ENCODE measurements at regions not wholly inside any gene's neighbourhood (a gene's known extent, or its start where the extent isn't known, plus 50 kb on each side); places are given as distances from the start of the nearest gene placed in this dataset.

DNA sequence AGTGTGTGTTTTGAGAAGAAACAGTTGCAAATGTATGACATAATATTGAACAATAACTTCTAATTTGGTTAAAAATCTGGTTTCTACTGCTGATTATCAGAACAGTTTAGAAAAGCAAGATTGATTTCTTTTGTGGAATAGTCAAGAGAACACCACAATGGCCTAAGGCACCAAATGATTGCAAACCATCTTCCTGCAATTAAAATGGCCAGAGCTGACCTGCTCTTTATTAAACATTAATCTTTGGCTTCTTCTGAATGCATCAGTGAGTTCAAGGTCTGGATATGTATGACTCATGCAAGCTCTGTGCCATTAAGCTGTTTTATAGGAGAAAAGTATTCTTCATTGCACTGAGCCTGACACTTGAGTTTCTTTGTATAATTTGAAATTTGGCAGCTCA, 107.8 kb upstream of the PDHA2 start:
- Histone ChIP-seq H3K9ac (ENCODE audit: low read length) (no peak overlapping the region), H3K27me3 (ENCODE audit: control insufficient read depth, insufficient read depth, low read length) (no peaks in the 10 kb centered on the region), H3K27ac (ENCODE audit: low read length) (no peak overlapping the region), H3K4me1 (ENCODE audit: control insufficient read depth, low read depth, low read length) (peaks cover 8% of the 10 kb centered on the region), H3K9me3 (ENCODE audit: control insufficient read depth, low read depth, low read length) (no peaks in the 10 kb centered on the region), H3K36me3 (ENCODE audit: control insufficient read depth, low read depth, low read length) (no peaks in the 10 kb centered on the region), H3K4me3 (ENCODE audit: low read length) (no peak overlapping the region)

DNA sequence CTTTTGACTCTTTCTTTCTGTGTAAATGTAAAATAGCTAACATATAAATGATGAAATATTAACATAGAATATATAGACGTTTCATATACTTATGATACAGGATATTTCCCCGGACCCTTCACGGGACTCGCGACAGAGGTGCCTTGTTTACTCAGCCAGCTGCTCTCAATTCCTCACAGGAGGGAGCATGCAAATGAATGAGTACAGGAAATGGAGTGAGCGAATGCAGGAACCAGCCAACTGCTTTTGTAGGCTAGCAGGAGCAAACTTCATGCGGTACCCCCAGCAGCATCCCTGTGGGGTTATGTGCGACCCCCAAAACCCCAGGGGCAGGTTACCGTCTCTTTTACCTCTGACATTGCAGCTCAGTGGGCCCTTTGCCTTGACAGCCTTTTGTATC, 110.3 kb upstream of the PDHA2 start:
- H3K36me3 ChIP-seq (ENCODE audit: control insufficient read depth, low read depth, low read length) = no peaks in the 10 kb centered on the region
- no peak overlapping the region for H3K27ac ChIP-seq (ENCODE audit: low read length)
- no peak overlapping the region for H3K9ac ChIP-seq (ENCODE audit: low read length)
- H3K4me1 ChIP-seq (ENCODE audit: control insufficient read depth, low read depth, low read length) = peaks cover 8% of the 10 kb centered on the region
- H3K27me3 ChIP-seq (ENCODE audit: control insufficient read depth, insufficient read depth, low read length) = no peaks in the 10 kb centered on the region
- no peaks in the 10 kb centered on the region for H3K9me3 ChIP-seq (ENCODE audit: control insufficient read depth, low read depth, low read length)
- no peak overlapping the region for H3K4me3 ChIP-seq (ENCODE audit: low read length)

DNA sequence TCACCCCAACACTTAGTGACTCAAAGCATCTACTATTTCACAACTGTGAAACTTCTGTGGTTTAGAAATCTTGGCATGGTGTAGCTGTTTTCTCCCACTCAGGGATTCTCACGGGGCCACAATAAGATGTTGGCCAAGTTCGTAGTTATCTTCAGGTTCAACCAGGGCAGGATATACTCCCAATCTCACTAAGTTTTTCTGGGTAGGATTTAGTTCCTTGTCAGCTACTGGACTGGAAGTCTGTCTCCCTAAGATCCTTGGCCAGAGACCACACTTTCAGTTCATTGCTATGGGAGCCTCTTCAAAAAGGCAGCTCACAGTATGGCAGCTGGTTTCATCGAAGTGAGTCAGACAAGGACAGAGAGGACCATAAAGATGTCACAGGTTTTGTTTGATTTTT, 111.7 kb upstream of the PDHA2 start:
- Histone ChIP-seq H3K36me3 (ENCODE audit: control insufficient read depth, low read depth, low read length) (no peaks in the 10 kb centered on the region), H3K27me3 (ENCODE audit: control insufficient read depth, insufficient read depth, low read length) (no peaks in the 10 kb centered on the region), H3K9ac (ENCODE audit: low read length) (no peak overlapping the region), H3K4me3 (ENCODE audit: low read length) (no peak overlapping the region), H3K27ac (ENCODE audit: low read length) (no peak overlapping the region), H3K4me1 (ENCODE audit: control insufficient read depth, low read depth, low read length) (peaks cover 8% of the 10 kb centered on the region), H3K9me3 (ENCODE audit: control insufficient read depth, low read depth, low read length) (no peaks in the 10 kb centered on the region)

DNA sequence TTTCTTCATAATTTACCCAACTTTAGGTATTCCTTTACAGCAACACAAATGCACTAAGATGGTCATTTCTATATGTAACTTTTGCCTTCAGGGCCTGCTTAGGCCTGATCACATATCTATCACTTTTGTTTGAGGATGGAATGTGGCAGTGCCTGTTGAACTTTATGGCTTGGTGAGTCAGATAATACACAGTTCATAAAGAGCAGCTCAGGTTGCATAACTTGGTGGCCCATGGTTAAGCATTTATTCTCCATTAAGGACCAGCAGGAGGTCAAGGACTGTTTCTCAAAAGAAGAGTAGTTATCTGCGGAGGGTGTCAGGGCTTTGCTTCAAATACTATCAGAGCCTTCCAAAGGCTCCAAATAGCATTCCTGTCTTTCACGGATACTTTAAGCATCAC, 124.1 kb upstream of the PDHA2 start:
- Histone ChIP-seq H3K27me3 (ENCODE audit: control insufficient read depth, insufficient read depth, low read length) (no peaks in the 10 kb centered on the region), H3K4me1 (ENCODE audit: control insufficient read depth, low read depth, low read length) (no peaks in the 10 kb centered on the region), H3K4me3 (ENCODE audit: low read length) (no peak overlapping the region), H3K9me3 (ENCODE audit: control insufficient read depth, low read depth, low read length) (no peaks in the 10 kb centered on the region), H3K36me3 (ENCODE audit: control insufficient read depth, low read depth, low read length) (no peaks in the 10 kb centered on the region), H3K9ac (ENCODE audit: low read length) (no peak overlapping the region), H3K27ac (ENCODE audit: low read length) (no peak overlapping the region)

DNA sequence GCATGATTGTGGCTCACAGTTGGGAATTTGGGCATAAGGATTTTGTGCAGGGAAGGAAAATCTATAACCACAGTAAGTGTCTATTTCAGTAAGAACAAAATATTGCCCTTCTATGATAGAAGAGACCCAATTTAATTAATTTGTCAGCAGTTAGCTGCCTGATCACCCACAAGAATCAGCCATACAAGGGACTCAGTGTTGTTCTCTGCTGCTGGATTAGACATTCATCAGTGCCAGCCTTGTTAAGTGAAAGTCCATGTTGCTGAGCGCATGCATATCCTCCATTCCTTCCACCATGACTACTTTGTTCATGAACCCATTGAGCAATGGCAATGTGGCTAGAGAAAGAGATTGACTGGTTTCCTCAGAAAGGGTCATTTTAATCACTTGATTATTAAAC, 125.3 kb upstream of the PDHA2 start:
- H3K9ac ChIP-seq (ENCODE audit: low read length) = no peak overlapping the region
- H3K27me3 ChIP-seq (ENCODE audit: control insufficient read depth, insufficient read depth, low read length) = no peaks in the 10 kb centered on the region
- no peak overlapping the region for H3K4me3 ChIP-seq (ENCODE audit: low read length)
- no peaks in the 10 kb centered on the region for H3K4me1 ChIP-seq (ENCODE audit: control insufficient read depth, low read depth, low read length)
- no peak overlapping the region for H3K27ac ChIP-seq (ENCODE audit: low read length)
- no peaks in the 10 kb centered on the region for H3K36me3 ChIP-seq (ENCODE audit: control insufficient read depth, low read depth, low read length)
- H3K9me3 ChIP-seq (ENCODE audit: control insufficient read depth, low read depth, low read length) = no peaks in the 10 kb centered on the region

DNA sequence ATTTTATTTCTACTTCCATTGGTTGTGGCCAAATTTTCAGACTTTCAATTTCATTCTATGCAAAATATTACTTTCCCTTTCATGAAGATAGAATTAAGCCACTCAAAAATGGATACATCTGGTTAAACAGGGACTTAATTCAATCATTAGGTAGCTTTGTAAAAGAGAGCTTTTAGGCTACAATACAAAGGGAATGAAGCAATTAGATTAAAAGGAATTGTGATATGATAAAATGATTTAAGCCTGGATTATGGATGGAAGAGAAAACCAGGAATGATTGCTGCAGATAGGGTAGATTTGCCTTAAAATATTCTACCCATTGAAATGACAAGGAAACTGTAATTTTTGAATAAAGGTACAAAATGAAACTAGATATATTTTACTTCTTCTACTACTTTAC, 134.6 kb upstream of the PDHA2 start:
- no peaks in the 10 kb centered on the region for H3K36me3 ChIP-seq (ENCODE audit: control insufficient read depth, low read depth, low read length)
- H3K4me3 ChIP-seq (ENCODE audit: low read length) = no peak overlapping the region
- H3K27ac ChIP-seq (ENCODE audit: low read length) = no peak overlapping the region
- no peaks in the 10 kb centered on the region for H3K27me3 ChIP-seq (ENCODE audit: control insufficient read depth, insufficient read depth, low read length)
- H3K4me1 ChIP-seq (ENCODE audit: control insufficient read depth, low read depth, low read length) = no peaks in the 10 kb centered on the region
- H3K9ac ChIP-seq (ENCODE audit: low read length) = no peak overlapping the region
- H3K9me3 ChIP-seq (ENCODE audit: control insufficient read depth, low read depth, low read length) = no peaks in the 10 kb centered on the region

DNA sequence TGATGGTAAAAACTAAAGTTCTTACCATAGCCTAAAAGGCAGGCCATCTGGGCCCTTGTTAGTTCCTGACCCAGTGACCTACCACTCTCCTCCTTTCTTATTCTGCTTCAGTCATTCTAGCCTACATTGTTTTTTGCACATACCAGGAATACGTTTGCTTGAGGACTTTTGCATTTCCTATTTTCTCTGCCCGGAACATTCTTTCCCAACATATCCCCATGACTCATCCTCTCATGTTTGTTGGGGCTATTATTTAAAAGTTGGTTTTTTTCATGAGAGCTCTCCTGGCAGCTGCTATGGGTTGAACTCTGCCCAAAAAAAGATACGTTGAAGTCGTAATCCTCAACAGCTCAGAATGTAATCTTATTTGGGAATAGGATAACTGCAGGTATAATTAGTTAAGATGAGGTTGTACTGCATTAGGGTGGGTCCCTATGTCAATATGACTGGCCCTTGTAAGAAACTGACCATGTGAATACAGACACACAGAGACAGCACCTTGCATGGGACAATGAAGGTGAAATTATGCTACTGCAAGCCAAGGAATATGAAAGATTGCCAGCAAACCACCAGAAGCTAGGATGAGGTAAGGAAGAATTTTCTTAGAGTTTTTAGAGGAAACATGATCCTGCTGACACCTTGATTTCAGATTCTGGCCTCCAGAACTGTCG, 138.3 kb upstream of the PDHA2 start:
- H3K4me1 ChIP-seq (ENCODE audit: control insufficient read depth, low read depth, low read length) = no peaks in the 10 kb centered on the region
- no peak overlapping the region for H3K27ac ChIP-seq (ENCODE audit: low read length)
- no peak overlapping the region for H3K4me3 ChIP-seq (ENCODE audit: low read length)
- no peaks in the 10 kb centered on the region for H3K9me3 ChIP-seq (ENCODE audit: control insufficient read depth, low read depth, low read length)
- H3K27me3 ChIP-seq (ENCODE audit: control insufficient read depth, insufficient read depth, low read length) = no peaks in the 10 kb centered on the region
- no peaks in the 10 kb centered on the region for H3K36me3 ChIP-seq (ENCODE audit: control insufficient read depth, low read depth, low read length)
- no peak overlapping the region for H3K9ac ChIP-seq (ENCODE audit: low read length)

DNA sequence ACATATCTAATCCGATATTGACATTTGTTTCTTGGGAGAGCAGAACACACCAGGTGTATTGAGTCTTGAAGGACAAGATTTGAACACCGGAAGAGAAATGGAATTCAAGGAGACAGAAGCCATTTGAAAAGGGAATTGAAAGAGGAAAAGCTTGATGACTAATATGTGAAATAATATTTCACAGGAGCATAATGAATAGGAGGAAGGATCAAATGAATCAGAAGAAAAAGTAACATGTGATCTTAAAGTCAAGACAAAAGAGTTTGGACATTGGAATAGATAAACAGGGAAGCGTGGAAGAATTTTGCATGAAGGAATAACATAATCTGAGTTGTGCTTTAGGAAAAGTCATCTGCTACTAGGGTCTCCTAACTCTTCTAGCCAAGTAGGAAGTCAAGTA, 145.5 kb upstream of the PDHA2 start:
- Histone ChIP-seq H3K4me3 (ENCODE audit: low read length) (no peak overlapping the region), H3K9me3 (ENCODE audit: control insufficient read depth, low read depth, low read length) (no peaks in the 10 kb centered on the region), H3K27ac (ENCODE audit: low read length) (no peak overlapping the region), H3K9ac (ENCODE audit: low read length) (no peak overlapping the region), H3K27me3 (ENCODE audit: control insufficient read depth, insufficient read depth, low read length) (no peaks in the 10 kb centered on the region), H3K36me3 (ENCODE audit: control insufficient read depth, low read depth, low read length) (no peaks in the 10 kb centered on the region), H3K4me1 (ENCODE audit: control insufficient read depth, low read depth, low read length) (no peaks in the 10 kb centered on the region)

DNA sequence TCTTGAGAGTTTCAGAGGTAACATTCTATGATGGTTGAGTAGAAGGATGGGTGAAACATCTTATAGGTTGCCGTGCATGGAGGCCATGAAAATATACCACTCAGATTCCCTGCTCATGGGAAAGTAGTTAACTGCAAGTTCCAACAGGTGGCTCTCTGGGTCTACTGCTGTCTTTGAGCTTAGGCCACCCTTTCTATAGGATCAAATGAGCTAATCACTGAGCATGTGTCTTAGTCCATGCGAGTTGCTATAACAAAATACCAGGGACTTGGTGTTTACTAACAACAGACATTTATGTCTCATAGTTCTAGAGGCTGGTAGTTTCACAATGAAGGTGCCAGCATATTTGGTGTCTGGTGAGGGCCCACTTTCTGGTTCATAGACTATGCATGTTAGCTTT, 144.8 kb upstream of the UNC5C start:
- no peaks in the 10 kb centered on the region for H3K9me3 ChIP-seq (ENCODE audit: control insufficient read depth, low read depth, low read length)
- H3K36me3 ChIP-seq (ENCODE audit: control insufficient read depth, low read depth, low read length) = no peaks in the 10 kb centered on the region
- no peak overlapping the region for H3K27ac ChIP-seq (ENCODE audit: low read length)
- H3K9ac ChIP-seq (ENCODE audit: low read length) = no peak overlapping the region
- H3K4me1 ChIP-seq (ENCODE audit: control insufficient read depth, low read depth, low read length) = no peaks in the 10 kb centered on the region
- H3K4me3 ChIP-seq (ENCODE audit: low read length) = no peak overlapping the region
- H3K27me3 ChIP-seq (ENCODE audit: control insufficient read depth, insufficient read depth, low read length) = no peaks in the 10 kb centered on the region

DNA sequence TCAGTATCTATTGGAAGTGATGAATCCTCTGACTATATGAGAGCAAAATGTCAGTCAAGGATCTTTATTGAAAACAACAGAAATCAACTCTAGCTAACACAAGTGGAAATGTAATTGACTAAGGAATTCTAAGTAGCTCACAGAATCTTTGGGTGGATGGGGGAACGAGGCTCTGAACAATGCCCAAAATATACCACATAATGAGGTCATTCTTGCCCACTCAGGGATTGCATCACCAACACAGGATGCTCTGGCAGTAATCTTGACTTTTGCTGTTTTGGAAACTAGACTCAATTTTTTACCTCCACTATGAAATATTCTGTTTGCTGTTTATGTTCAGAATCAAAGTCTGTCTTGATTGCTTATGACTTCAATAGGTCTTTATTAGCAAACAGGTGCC, 127.4 kb upstream of the UNC5C start:
- no peaks in the 10 kb centered on the region for H3K4me1 ChIP-seq (ENCODE audit: control insufficient read depth, low read depth, low read length)
- no peak overlapping the region for H3K4me3 ChIP-seq (ENCODE audit: low read length)
- no peaks in the 10 kb centered on the region for H3K9me3 ChIP-seq (ENCODE audit: control insufficient read depth, low read depth, low read length)
- H3K27me3 ChIP-seq (ENCODE audit: control insufficient read depth, insufficient read depth, low read length) = no peaks in the 10 kb centered on the region
- H3K27ac ChIP-seq (ENCODE audit: low read length) = no peak overlapping the region
- no peaks in the 10 kb centered on the region for H3K36me3 ChIP-seq (ENCODE audit: control insufficient read depth, low read depth, low read length)
- H3K9ac ChIP-seq (ENCODE audit: low read length) = no peak overlapping the region

DNA sequence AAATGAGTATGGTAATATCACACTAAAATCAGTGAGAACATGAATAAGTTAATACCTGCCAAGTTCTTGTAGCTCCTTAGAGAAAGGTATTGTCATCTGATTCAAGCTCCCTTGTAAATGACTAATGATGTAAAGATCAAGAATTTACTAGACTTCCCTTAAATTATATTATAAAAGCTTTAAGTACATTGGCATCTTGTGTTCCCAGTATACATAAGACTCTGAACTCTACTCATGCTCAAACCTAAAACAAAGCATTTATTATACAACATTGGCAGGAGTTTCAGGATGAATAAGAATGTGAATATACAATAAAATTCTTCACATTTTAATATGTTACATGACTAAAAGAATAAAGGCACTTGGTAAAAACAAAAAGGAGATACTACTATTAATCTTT, 126.8 kb upstream of the UNC5C start:
- no peak overlapping the region for H3K4me3 ChIP-seq (ENCODE audit: low read length)
- no peak overlapping the region for H3K27ac ChIP-seq (ENCODE audit: low read length)
- no peaks in the 10 kb centered on the region for H3K27me3 ChIP-seq (ENCODE audit: control insufficient read depth, insufficient read depth, low read length)
- no peak overlapping the region for H3K9ac ChIP-seq (ENCODE audit: low read length)
- H3K36me3 ChIP-seq (ENCODE audit: control insufficient read depth, low read depth, low read length) = no peaks in the 10 kb centered on the region
- no peaks in the 10 kb centered on the region for H3K4me1 ChIP-seq (ENCODE audit: control insufficient read depth, low read depth, low read length)
- H3K9me3 ChIP-seq (ENCODE audit: control insufficient read depth, low read depth, low read length) = no peaks in the 10 kb centered on the region

DNA sequence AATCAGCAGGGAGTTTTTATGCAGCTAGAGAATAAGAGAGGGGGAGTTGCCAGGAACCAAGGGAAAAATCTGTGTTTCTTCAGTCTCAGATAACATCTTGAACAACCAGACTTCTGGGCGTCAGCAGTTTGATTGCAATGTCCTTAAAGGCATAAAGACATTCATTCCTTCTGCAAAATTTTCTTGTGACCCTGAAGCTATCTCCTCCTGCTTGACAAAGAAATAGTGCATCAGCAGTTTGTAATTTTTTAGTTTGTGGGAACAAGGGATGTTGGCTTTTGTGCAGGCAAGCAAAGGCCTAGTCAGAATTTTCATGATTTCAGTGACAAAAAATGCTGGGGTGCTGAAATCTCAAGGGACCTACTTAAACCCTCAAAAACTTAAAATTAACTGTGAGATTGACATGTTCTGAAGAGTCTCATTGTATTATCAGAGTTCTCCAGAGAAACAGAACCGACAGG, 125.8 kb upstream of the UNC5C start:
- H3K27ac ChIP-seq (ENCODE audit: low read length) = no peak overlapping the region
- no peak overlapping the region for H3K4me3 ChIP-seq (ENCODE audit: low read length)
- H3K4me1 ChIP-seq (ENCODE audit: control insufficient read depth, low read depth, low read length) = no peaks in the 10 kb centered on the region
- H3K9me3 ChIP-seq (ENCODE audit: control insufficient read depth, low read depth, low read length) = no peaks in the 10 kb centered on the region
- no peaks in the 10 kb centered on the region for H3K36me3 ChIP-seq (ENCODE audit: control insufficient read depth, low read depth, low read length)
- H3K27me3 ChIP-seq (ENCODE audit: control insufficient read depth, insufficient read depth, low read length) = no peaks in the 10 kb centered on the region
- H3K9ac ChIP-seq (ENCODE audit: low read length) = no peak overlapping the region
